ENCODE measurements at regions not wholly inside any gene's neighbourhood (a gene's known extent, or its start where the extent isn't known, plus 50 kb on each side); places are given as distances from the start of the nearest gene placed in this dataset.

GRCh38 chrX:2577844-2578466 lies 77.2 kb upstream of the DHRSX start:
- H3K27ac Mint-ChIP-seq = no peak overlapping the region
- H3K9me3 Mint-ChIP-seq (ENCODE audit: insufficient read depth) = no peaks in the 10 kb centered on the region
- POLR2A ChIA-PET = no interaction called here
- H3K36me3 ChIP-seq (replicated peaks in 1 of 2; ENCODE audit: control extremely low read depth in 1 of 2, control insufficient read depth in 1 of 2, extremely low read depth in 1 of 2, insufficient read depth in 2 of 2, low read length in 1 of 2) = no peaks in the 10 kb centered on the region
- H3K27ac ChIP-seq (ENCODE audit: low read length in 2 of 2) = no peak overlapping the region
- H3K9me3 ChIP-seq (ENCODE audit: control extremely low read depth in 1 of 3, control insufficient read depth in 2 of 3, insufficient read depth in 1 of 3, low read length in 2 of 3) = no peaks in the 10 kb centered on the region
- no peaks in the 10 kb centered on the region for H4K20me1 ChIP-seq (ENCODE audit: control insufficient read depth, insufficient read depth, low read length, poor library complexity, severe bottlenecking)
- no peak for TF ChIP-seq EZH2 (IDR thresholded peaks at IDR 0.05; ENCODE audit: borderline replicate concordance, insufficient read depth, low read depth, low read length, poor library complexity, severe bottlenecking)
- TF ChIP-seq, protein P1, sequence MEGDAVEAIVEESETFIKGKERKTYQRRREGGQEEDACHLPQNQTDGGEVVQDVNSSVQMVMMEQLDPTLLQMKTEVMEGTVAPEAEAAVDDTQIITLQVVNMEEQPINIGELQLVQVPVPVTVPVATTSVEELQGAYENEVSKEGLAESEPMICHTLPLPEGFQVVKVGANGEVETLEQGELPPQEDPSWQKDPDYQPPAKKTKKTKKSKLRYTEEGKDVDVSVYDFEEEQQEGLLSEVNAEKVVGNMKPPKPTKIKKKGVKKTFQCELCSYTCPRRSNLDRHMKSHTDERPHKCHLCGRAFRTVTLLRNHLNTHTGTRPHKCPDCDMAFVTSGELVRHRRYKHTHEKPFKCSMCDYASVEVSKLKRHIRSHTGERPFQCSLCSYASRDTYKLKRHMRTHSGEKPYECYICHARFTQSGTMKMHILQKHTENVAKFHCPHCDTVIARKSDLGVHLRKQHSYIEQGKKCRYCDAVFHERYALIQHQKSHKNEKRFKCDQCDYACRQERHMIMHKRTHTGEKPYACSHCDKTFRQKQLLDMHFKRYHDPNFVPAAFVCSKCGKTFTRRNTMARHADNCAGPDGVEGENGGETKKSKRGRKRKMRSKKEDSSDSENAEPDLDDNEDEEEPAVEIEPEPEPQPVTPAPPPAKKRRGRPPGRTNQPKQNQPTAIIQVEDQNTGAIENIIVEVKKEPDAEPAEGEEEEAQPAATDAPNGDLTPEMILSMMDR (IDR thresholded peaks at IDR 0.05) = no peak
- H3K4me3 Mint-ChIP-seq = no peak overlapping the region
- DNase-seq (no peak), ATAC-seq (ENCODE audit: low read depth) (no peak)
- H3K4me2 ChIP-seq (replicated peaks; ENCODE audit: low read depth, low read length, poor library complexity, severe bottlenecking) = no peak overlapping the region
- no peak overlapping the region for H2AFZ ChIP-seq (ENCODE audit: insufficient read depth, low read depth, low read length, poor library complexity, severe bottlenecking)
- peaks cover 15% of the 10 kb centered on the region for H3K4me1 Mint-ChIP-seq
- intact Hi-C loops (cut with micrococcal nuclease) = no loop called here
- H3K79me2 ChIP-seq (ENCODE audit: control insufficient read depth, insufficient read depth, low read length) = no peaks in the 10 kb centered on the region
- H3K27me3 ChIP-seq (replicated peaks in 1 of 4; ENCODE audit: control extremely low read depth in 1 of 4, control insufficient read depth in 3 of 4, insufficient read depth in 4 of 4, low read length in 3 of 4) = peaks cover 0 to 32% (median 18%) of the 10 kb centered on the region in 4 experiments
- H3K4me1 ChIP-seq (ENCODE audit: control insufficient read depth in 2 of 2, insufficient read depth in 2 of 2, low read length in 2 of 2) = peaks cover 5 to 12% of the 10 kb centered on the region in 2 donors
- H3K27me3 Mint-ChIP-seq = peaks cover 39% of the 10 kb centered on the region
- CTCF ChIA-PET = no interaction called here
- H3K9ac ChIP-seq (ENCODE audit: low read length) = no peak overlapping the region
- H3K4me3 ChIP-seq (ENCODE audit: control extremely low read depth in 1 of 5, extremely low read depth in 1 of 5, insufficient read depth in 1 of 5, low read depth in 2 of 5, low read length in 4 of 5) = no peak overlapping the region
- 96% methylated on average over 6 of the region's 15 CpGs for WGBS (ENCODE audit: insufficient coverage)

DNA sequence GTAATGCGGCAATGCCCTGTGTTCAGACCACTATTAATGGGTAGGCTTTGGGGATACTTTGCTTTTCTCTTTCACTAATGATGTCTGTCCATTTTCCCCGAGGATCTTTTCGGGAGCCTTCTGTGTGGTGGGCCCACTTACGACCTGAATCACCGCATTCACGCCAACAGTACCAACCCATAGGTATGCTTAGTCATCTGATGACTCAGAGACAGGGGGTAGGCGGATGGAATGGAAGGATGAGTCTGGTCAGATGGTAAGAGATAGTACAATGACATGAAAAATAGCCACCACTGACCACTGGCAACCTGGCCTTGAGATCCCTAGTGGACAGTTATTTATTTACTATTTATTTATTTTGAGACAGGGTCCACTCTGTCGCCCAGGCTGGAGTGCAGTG lies 76.0 kb upstream of the DHRSX start:
- intact Hi-C loops (cut with micrococcal nuclease) = no loop called here

More for the DNA sequence above, 76.0 kb upstream of the DHRSX start:
- Histone ChIP-seq H2AFZ (ENCODE audit: insufficient read depth, low read depth, low read length, poor library complexity, severe bottlenecking) (no peak overlapping the region), H3K9ac (ENCODE audit: low read length) (no peak overlapping the region), H3K4me2 (replicated peaks; ENCODE audit: low read depth, low read length, poor library complexity, severe bottlenecking) (no peak overlapping the region), H3K4me1 (ENCODE audit: control insufficient read depth in 2 of 2, insufficient read depth in 2 of 2, low read length in 2 of 2) (peaks cover 0 to 7% of the 10 kb centered on the region in 2 donors), H3K79me2 (ENCODE audit: control insufficient read depth, insufficient read depth, low read length) (no peaks in the 10 kb centered on the region), H3K27me3 (replicated peaks in 1 of 4; ENCODE audit: control extremely low read depth in 1 of 4, control insufficient read depth in 3 of 4, insufficient read depth in 4 of 4, low read length in 3 of 4) (peaks cover 0 to 21% (median 7%) of the 10 kb centered on the region in 4 experiments), H3K9me3 (ENCODE audit: control extremely low read depth in 1 of 3, control insufficient read depth in 2 of 3, insufficient read depth in 1 of 3, low read length in 2 of 3) (no peaks in the 10 kb centered on the region), H4K20me1 (ENCODE audit: control insufficient read depth, insufficient read depth, low read length, poor library complexity, severe bottlenecking) (no peaks in the 10 kb centered on the region), H3K27ac (ENCODE audit: low read length in 2 of 2) (no peak overlapping the region), H3K36me3 (replicated peaks in 1 of 2; ENCODE audit: control extremely low read depth in 1 of 2, control insufficient read depth in 1 of 2, extremely low read depth in 1 of 2, insufficient read depth in 2 of 2, low read length in 1 of 2) (no peaks in the 10 kb centered on the region), H3K4me3 (ENCODE audit: control extremely low read depth in 1 of 5, extremely low read depth in 1 of 5, insufficient read depth in 1 of 5, low read depth in 2 of 5, low read length in 4 of 5) (no peak overlapping the region)
- 100% methylated on average over 1 of the region's 8 CpGs for WGBS (ENCODE audit: insufficient coverage)
- DNase-seq (no peak), ATAC-seq (ENCODE audit: low read depth) (no peak)
- peaks cover 29% of the 10 kb centered on the region for H3K27me3 Mint-ChIP-seq
- no peak overlapping the region for H3K27ac Mint-ChIP-seq
- no peak overlapping the region for H3K4me3 Mint-ChIP-seq
- CTCF ChIA-PET = no interaction called here
- POLR2A ChIA-PET = no interaction called here
- H3K4me1 Mint-ChIP-seq = peaks cover 9% of the 10 kb centered on the region
- TF ChIP-seq, protein P1 (IDR thresholded peaks at IDR 0.05) = no peak
- TF ChIP-seq EZH2 (IDR thresholded peaks at IDR 0.05; ENCODE audit: borderline replicate concordance, insufficient read depth, low read depth, low read length, poor library complexity, severe bottlenecking) = no peak
- H3K9me3 Mint-ChIP-seq (ENCODE audit: insufficient read depth) = no peaks in the 10 kb centered on the region
